ENCODE measurements at regions not wholly inside any gene's neighbourhood (a gene's known extent, or its start where the extent isn't known, plus 50 kb on each side); places are given as distances from the start of the nearest gene placed in this dataset.

GRCh38 chr17:33892717-33893591 lies 362.1 kb upstream of the CCL2 start:
- Histone ChIP-seq H3K36me3 (no peaks in the 10 kb centered on the region), H3K27me3 (peaks cover 0 to 31% (median 0%) of the 10 kb centered on the region in 4 donors), H3K9me3 (no peaks in the 10 kb centered on the region), H3K4me1 (no peaks in the 10 kb centered on the region), H3K27ac (no peak overlapping the region), H3K4me3 (no peak overlapping the region)
- intact Hi-C loops (cut with DNase I) = no loop called here
- TF ChIP-seq POLR2A (IDR thresholded peaks at IDR 0.05) = no peak
- TF ChIP-seq, protein P1, sequence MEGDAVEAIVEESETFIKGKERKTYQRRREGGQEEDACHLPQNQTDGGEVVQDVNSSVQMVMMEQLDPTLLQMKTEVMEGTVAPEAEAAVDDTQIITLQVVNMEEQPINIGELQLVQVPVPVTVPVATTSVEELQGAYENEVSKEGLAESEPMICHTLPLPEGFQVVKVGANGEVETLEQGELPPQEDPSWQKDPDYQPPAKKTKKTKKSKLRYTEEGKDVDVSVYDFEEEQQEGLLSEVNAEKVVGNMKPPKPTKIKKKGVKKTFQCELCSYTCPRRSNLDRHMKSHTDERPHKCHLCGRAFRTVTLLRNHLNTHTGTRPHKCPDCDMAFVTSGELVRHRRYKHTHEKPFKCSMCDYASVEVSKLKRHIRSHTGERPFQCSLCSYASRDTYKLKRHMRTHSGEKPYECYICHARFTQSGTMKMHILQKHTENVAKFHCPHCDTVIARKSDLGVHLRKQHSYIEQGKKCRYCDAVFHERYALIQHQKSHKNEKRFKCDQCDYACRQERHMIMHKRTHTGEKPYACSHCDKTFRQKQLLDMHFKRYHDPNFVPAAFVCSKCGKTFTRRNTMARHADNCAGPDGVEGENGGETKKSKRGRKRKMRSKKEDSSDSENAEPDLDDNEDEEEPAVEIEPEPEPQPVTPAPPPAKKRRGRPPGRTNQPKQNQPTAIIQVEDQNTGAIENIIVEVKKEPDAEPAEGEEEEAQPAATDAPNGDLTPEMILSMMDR (IDR thresholded peaks at IDR 0.05) = no peak
- DNase-seq = no peak
- 46 to 50% methylated on average over 3 to 6 of the region's 6 CpGs for WGBS, 2 donors

DNA sequence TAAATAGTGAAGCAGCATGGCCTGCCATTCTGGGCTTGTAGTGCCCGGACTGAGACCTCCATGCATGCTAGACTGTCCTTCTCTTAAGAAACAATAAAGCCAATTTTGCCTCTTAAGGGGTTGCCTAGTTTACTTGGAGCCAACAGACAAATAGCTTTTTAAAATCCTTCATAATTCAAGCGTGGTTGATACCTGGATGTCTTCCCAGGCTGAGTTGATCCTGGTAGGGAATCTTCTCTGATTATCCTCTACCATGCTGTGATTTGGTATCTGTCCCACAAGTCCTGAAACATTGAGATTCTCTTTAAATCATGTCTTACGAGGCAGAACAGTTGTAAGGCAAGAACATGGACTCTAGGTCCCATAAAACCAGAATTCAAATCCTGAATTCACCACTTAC lies 359.6 kb upstream of the CCL2 start:
- H3K27ac ChIP-seq = no peak overlapping the region
- H3K36me3 ChIP-seq = no peaks in the 10 kb centered on the region
- peaks cover 0 to 35% (median 0%) of the 10 kb centered on the region in 4 donors for H3K27me3 ChIP-seq
- no peak overlapping the region for H3K4me3 ChIP-seq
- no peaks in the 10 kb centered on the region for H3K4me1 ChIP-seq
- WGBS, 2 donors = 25 to 46% methylated on average over 3 of the region's 3 CpGs
- intact Hi-C loops (cut with DNase I) = no loop called here
- no peak for DNase-seq
- H3K9me3 ChIP-seq = no peaks in the 10 kb centered on the region
- no peak for TF ChIP-seq POLR2A (IDR thresholded peaks at IDR 0.05)
- TF ChIP-seq, protein P1 (IDR thresholded peaks at IDR 0.05) = no peak

DNA sequence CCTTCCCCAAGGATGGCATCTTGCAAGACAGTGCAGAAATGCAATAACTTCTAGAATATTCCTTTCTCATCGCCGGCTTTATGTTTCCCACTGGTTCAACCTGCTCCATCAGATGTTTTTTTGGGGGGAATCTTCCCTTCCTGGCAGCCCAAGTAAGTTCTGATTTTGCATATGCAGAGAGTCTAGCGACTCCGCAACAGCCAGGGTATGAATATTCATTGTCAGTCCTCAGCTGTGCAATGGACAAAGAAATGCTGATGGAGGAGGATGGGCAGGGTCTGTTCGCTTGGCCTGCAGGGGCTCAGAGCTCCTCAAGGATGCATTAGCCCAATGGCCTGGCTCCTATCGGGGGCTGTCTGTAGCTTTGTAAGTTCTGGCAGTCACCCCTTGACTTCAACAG lies 358.8 kb upstream of the CCL2 start:
- 60 to 71% methylated on average over 5 of the region's 6 CpGs for WGBS, 2 donors
- no peaks in the 10 kb centered on the region for H3K4me1 ChIP-seq
- peaks cover 0 to 43% (median 0%) of the 10 kb centered on the region in 4 donors for H3K27me3 ChIP-seq
- TF ChIP-seq, protein P1 (IDR thresholded peaks at IDR 0.05) = no peak
- no peak for TF ChIP-seq POLR2A (IDR thresholded peaks at IDR 0.05)
- DNase-seq = no peak
- no peak overlapping the region for H3K27ac ChIP-seq
- intact Hi-C loops (cut with DNase I) = no loop called here
- H3K4me3 ChIP-seq = no peak overlapping the region
- no peaks in the 10 kb centered on the region for H3K9me3 ChIP-seq
- no peaks in the 10 kb centered on the region for H3K36me3 ChIP-seq

DNA sequence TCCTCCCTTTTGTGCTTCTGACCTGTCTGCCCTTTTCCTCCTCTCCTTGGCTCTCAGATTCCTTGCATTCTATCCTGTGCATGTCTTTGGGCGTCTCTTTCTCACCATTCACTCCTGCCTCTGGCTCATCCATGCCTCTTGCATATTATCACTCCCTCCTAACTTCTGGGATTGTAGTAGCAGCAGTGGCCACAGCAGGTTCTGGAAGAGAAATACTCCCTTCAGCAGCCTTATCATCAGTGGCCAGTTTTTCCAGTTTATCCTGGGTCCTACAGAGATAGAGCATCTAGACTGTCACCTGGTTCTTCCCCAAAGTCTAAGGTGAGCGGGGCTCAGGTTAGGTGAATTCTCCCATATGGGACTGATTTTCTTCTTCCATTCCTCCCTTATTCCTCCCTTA lies 354.0 kb upstream of the CCL2 start:
- Histone ChIP-seq H3K36me3 (no peaks in the 10 kb centered on the region), H3K4me1 (no peaks in the 10 kb centered on the region), H3K9me3 (no peaks in the 10 kb centered on the region), H3K27me3 (peaks cover 0 to 47% (median 0%) of the 10 kb centered on the region in 4 donors), H3K4me3 (no peak overlapping the region), H3K27ac (no peak overlapping the region)
- TF ChIP-seq, protein P1 (IDR thresholded peaks at IDR 0.05) = no peak
- no peak for TF ChIP-seq POLR2A (IDR thresholded peaks at IDR 0.05)
- WGBS, 2 donors = 63 to 68% methylated on average over 1 to 2 of the region's 2 CpGs
- DNase-seq = no peak
- intact Hi-C loops (cut with DNase I) = no loop called here

- DNase-seq = no peak
- Histone ChIP-seq H3K36me3 (no peaks in the 10 kb centered on the region), H3K9me3 (no peaks in the 10 kb centered on the region), H3K27ac (no peak overlapping the region), H3K27me3 (peaks cover 0 to 36% (median 0%) of the 10 kb centered on the region in 4 donors), H3K4me1 (no peaks in the 10 kb centered on the region), H3K4me3 (no peak overlapping the region)
- TF ChIP-seq, protein P1 (IDR thresholded peaks at IDR 0.05) = no peak
- TF ChIP-seq POLR2A (IDR thresholded peaks at IDR 0.05) = no peak
- WGBS, 2 donors = 85 to 89% methylated on average over 1 of the region's 1 CpG
- intact Hi-C loops (cut with DNase I) = no loop called here
Measured at GRCh38 chr17:33902901-33903449, 352.1 kb upstream of the CCL2 start.

All from esophagus squamous epithelium (tissue), 5 donors.